Right lobe of liver (tissue), 4 donors: ENCODE measurements at regions not wholly inside any gene's neighbourhood (a gene's known extent, or its start where the extent isn't known, plus 50 kb on each side); places are given as distances from the start of the nearest gene placed in this dataset.

ENCODE experiments used
- POLR2A ChIP-seq: fragments of 450-650 bp; IDR thresholded peaks from one replicate; pipeline ENCODE4 v1.6.1; 2017; ENCODE audit warnings: antibody characterized with exemption, mild to moderate bottlenecking
- TF ChIP-seq, protein P1 (sequence below), 4 donors: fragments of 200-600 bp in 3 of 4; fragments of 450-650 bp in 1 of 4; IDR thresholded peaks; one replicate each; pipeline versions ENCODE4 v1.5.1 to v1.8.0; 2016 to 2022; ENCODE audit warnings: antibody characterized with exemption in 4 of 4, mild to moderate bottlenecking in 2 of 4
- donor health status: DM: no; HTN: no; CAD: no.
- donor health status: DM: no; HTN: no; CAD: no.
- donor health status: DM: no; HTN: yes; CAD: no.

- no peak for TF ChIP-seq POLR2A
- TF ChIP-seq, protein P1, sequence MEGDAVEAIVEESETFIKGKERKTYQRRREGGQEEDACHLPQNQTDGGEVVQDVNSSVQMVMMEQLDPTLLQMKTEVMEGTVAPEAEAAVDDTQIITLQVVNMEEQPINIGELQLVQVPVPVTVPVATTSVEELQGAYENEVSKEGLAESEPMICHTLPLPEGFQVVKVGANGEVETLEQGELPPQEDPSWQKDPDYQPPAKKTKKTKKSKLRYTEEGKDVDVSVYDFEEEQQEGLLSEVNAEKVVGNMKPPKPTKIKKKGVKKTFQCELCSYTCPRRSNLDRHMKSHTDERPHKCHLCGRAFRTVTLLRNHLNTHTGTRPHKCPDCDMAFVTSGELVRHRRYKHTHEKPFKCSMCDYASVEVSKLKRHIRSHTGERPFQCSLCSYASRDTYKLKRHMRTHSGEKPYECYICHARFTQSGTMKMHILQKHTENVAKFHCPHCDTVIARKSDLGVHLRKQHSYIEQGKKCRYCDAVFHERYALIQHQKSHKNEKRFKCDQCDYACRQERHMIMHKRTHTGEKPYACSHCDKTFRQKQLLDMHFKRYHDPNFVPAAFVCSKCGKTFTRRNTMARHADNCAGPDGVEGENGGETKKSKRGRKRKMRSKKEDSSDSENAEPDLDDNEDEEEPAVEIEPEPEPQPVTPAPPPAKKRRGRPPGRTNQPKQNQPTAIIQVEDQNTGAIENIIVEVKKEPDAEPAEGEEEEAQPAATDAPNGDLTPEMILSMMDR (IDR thresholded peaks at IDR 0.05), result no peak
Measured at GRCh38 chr6:8170754-8171153, 68.4 kb upstream of the EEF1E1 start.
